AG10803 (cell line): ENCODE measurements at regions not wholly inside any gene's neighbourhood (a gene's known extent, or its start where the extent isn't known, plus 50 kb on each side); places are given as distances from the start of the nearest gene placed in this dataset.

ENCODE experiments used
- DNase-seq: peaks from one replicate; pipeline ENCODE4 v3.0.0; 2010; ENCODE audit warnings: low read depth
- H3K4me3 ChIP-seq: 2 replicates; pipeline ENCODE4 v1.5.1; 2011; ENCODE audit warnings: mild to moderate bottlenecking, low read length, control low read depth
- CTCF ChIP-seq: conservative IDR thresholded peaks from 2 replicates; pipeline ENCODE4 v1.5.1; 2011; ENCODE audit warnings: mild to moderate bottlenecking, low read length, control low read depth, inconsistent platforms

- TF ChIP-seq CTCF = no peak
- no peak overlapping the region for H3K4me3 ChIP-seq
- DNase-seq = no peak
These were observed 867.1 kb upstream of the PHF14 start for GRCh38 chr7:10106609-10107008.

- TF ChIP-seq CTCF = no peak
- no peak overlapping the region for H3K4me3 ChIP-seq
- DNase-seq = no peak
These were observed 857.2 kb upstream of the PHF14 start for GRCh38 chr7:10116511-10116910.

GRCh38 chr7:10117815-10118214, 855.9 kb upstream of the PHF14 start:
- no peak overlapping the region for H3K4me3 ChIP-seq
- TF ChIP-seq CTCF = no peak
- DNase-seq = no peak

GRCh38 chr7:10120936-10121335, 852.7 kb upstream of the PHF14 start:
- no peak for DNase-seq
- TF ChIP-seq CTCF = no peak
- no peak overlapping the region for H3K4me3 ChIP-seq

- TF ChIP-seq CTCF = no peak
- H3K4me3 ChIP-seq = no peak overlapping the region
- DNase-seq = no peak
These were observed 852.0 kb upstream of the PHF14 start for GRCh38 chr7:10121631-10122030.

- no peak for DNase-seq
- no peak overlapping the region for H3K4me3 ChIP-seq
- no peak for TF ChIP-seq CTCF
These were observed 851.0 kb upstream of the PHF14 start for GRCh38 chr7:10122551-10123100.

- no peak for TF ChIP-seq CTCF
- DNase-seq = no peak
- H3K4me3 ChIP-seq = no peak overlapping the region
These were observed 844.9 kb upstream of the PHF14 start for GRCh38 chr7:10128748-10129147.
